CD4-positive, alpha-beta T cell (primary cell): ENCODE measurements at regions not wholly inside any gene's neighbourhood (a gene's known extent, or its start where the extent isn't known, plus 50 kb on each side); places are given as distances from the start of the nearest gene placed in this dataset.

ENCODE experiments used
- ATAC-seq: fragments of 200-7000 bp; cut with Tn5 transposase; one replicate; pipeline ENCODE4 v1.10.0; 2022; ENCODE audit warnings: mild to moderate bottlenecking; ENCODE audit not compliant: poor library complexity
- CTCF ChIA-PET: fragments of 350-600 bp; sonication (Branson Sonifier 250); formaldehyde crosslinking; loops from one replicate; lab custom pipeline; 2021; ENCODE audit warnings: antibody characterized with exemption, inconsistent platforms; lab: Charles Lee
- POLR2A ChIA-PET: fragments of 350-600 bp; sonication (Branson Sonifier 250); formaldehyde crosslinking; loops from one replicate; lab custom pipeline; 2021; ENCODE audit warnings: antibody characterized with exemption, inconsistent platforms; lab: Charles Lee
- DNase-seq, 14 experiments: peaks; one replicate each; pipeline ENCODE4 v3.0.0-alpha.2; 2013 to 2020; ENCODE audit warnings: mixed read lengths in 2 of 14
- H3K27ac ChIP-seq, 2 donors: one replicate each; pipeline versions ENCODE4 v1.5.1 to v1.7.0; 2013; ENCODE audit warnings: low read length in 2 of 2, low read depth in 1 of 2, mild to moderate bottlenecking in 1 of 2
- H3K27me3 ChIP-seq, 2 experiments: 1 replicate in 1 of 2; 2 replicates in 1 of 2; pipeline versions ENCODE4 v1.6.1 to v1.7.0; 2013; ENCODE audit warnings: low read length in 2 of 2, control low read depth in 1 of 2, mild to moderate bottlenecking in 1 of 2, moderate library complexity in 1 of 2; ENCODE audit not compliant: insufficient read depth in 2 of 2, control insufficient read depth in 1 of 2
- H3K36me3 ChIP-seq: one replicate; pipeline ENCODE4 v1.6.1; 2013; ENCODE audit warnings: low read length, control low read depth; ENCODE audit not compliant: insufficient read depth
- H3K4me1 ChIP-seq: one replicate; pipeline ENCODE4 v1.6.1; 2013; ENCODE audit warnings: low read length, control low read depth; ENCODE audit not compliant: insufficient read depth
- H3K4me3 ChIP-seq: one replicate; pipeline ENCODE4 v1.5.1; 2013; ENCODE audit warnings: mild to moderate bottlenecking, low read length, moderate library complexity
- H3K9me3 ChIP-seq, 2 experiments: 1 replicate in 1 of 2; 2 replicates in 1 of 2; pipeline versions ENCODE4 v1.6.1 to v1.7.0; 2013; ENCODE audit warnings: low read length in 2 of 2, mild to moderate bottlenecking in 2 of 2, control low read depth in 1 of 2, moderate library complexity in 1 of 2; ENCODE audit not compliant: control insufficient read depth in 1 of 2, insufficient read depth in 1 of 2
- H3K27ac Mint-ChIP-seq: one replicate; pipeline ENCODE4 v1.8.0; 2020; ENCODE audit warnings: mixed read lengths
- H3K27me3 Mint-ChIP-seq: one replicate; pipeline ENCODE4 v1.8.0; 2021; ENCODE audit warnings: mixed read lengths
- H3K36me3 Mint-ChIP-seq: one replicate; pipeline ENCODE4 v1.8.0; 2021; ENCODE audit warnings: low read depth, mixed read lengths
- H3K4me1 Mint-ChIP-seq: one replicate; pipeline ENCODE4 v1.8.0; 2021; ENCODE audit warnings: low read depth, mixed read lengths
- H3K4me3 Mint-ChIP-seq: one replicate; pipeline ENCODE4 v1.8.0; 2020; ENCODE audit warnings: mild to moderate bottlenecking, mixed read lengths
- H3K9me3 Mint-ChIP-seq: one replicate; pipeline ENCODE4 v1.8.0; 2020; ENCODE audit warnings: mixed read lengths
- CTCF ChIP-seq: fragments of 200-600 bp; IDR thresholded peaks from one replicate; pipeline ENCODE4 v1.8.0; 2022; ENCODE audit warnings: antibody characterized with exemption, mild to moderate bottlenecking
- intact Hi-C, 2 experiments: fragments of 100-400 bp; cut with DNase I in 1 of 2; cut with micrococcal nuclease in 1 of 2; formaldehyde crosslinking; loops; one replicate each; pipeline versions ENCODE4 v1.15.1 to v1.9.0; 2023 to 2025; cut with DNase I, micrococcal nuclease

GRCh38 chr13:26957182-26957581 lies 196.6 kb upstream of the GPR12 start:
- peaks cover 11% of the 10 kb centered on the region for H3K27me3 Mint-ChIP-seq
- Histone ChIP-seq H3K27ac (no peak overlapping the region), H3K9me3 (no peaks in the 10 kb centered on the region), H3K27me3 (peaks cover 0 to 3% of the 10 kb centered on the region in 2 experiments), H3K4me1 (no peaks in the 10 kb centered on the region), H3K4me3 (no peak overlapping the region), H3K36me3 (no peaks in the 10 kb centered on the region)
- intact Hi-C loops = no loop called here
- ATAC-seq (no peak), DNase-seq (no peak)
- H3K9me3 Mint-ChIP-seq = no peaks in the 10 kb centered on the region
- CTCF ChIA-PET = no interaction called here
- POLR2A ChIA-PET = no interaction called here
- TF ChIP-seq CTCF = no peak
- H3K36me3 Mint-ChIP-seq = no peaks in the 10 kb centered on the region
- H3K4me1 Mint-ChIP-seq = no peaks in the 10 kb centered on the region
- H3K4me3 Mint-ChIP-seq = no peak overlapping the region
- H3K27ac Mint-ChIP-seq = no peak overlapping the region

- Mint-ChIP-seq H3K27ac (no peak overlapping the region), H3K36me3 (no peaks in the 10 kb centered on the region), H3K4me1 (no peaks in the 10 kb centered on the region), H3K9me3 (no peaks in the 10 kb centered on the region), H3K27me3 (peaks cover 11% of the 10 kb centered on the region), H3K4me3 (no peak overlapping the region)
- Histone ChIP-seq H3K27ac (no peak overlapping the region), H3K9me3 (no peaks in the 10 kb centered on the region), H3K4me1 (no peaks in the 10 kb centered on the region), H3K4me3 (no peak overlapping the region), H3K27me3 (peaks cover 0 to 3% of the 10 kb centered on the region in 2 experiments), H3K36me3 (no peaks in the 10 kb centered on the region)
- CTCF ChIA-PET = no interaction called here
- no peak for DNase-seq
- no peak for ATAC-seq
- no peak for TF ChIP-seq CTCF
- POLR2A ChIA-PET = no interaction called here
- intact Hi-C loops = no loop called here
Measured at GRCh38 chr13:26956522-26957142, 196.0 kb upstream of the GPR12 start.

GRCh38 chr13:26954976-26955375 lies 194.4 kb upstream of the GPR12 start:
- no peak overlapping the region for H3K27ac ChIP-seq
- no peaks in the 10 kb centered on the region for H3K36me3 Mint-ChIP-seq
- DNase-seq = no peak
- intact Hi-C loops = no loop called here
- no peaks in the 10 kb centered on the region for H3K4me1 ChIP-seq
- no peaks in the 10 kb centered on the region for H3K9me3 ChIP-seq
- ChIA-PET POLR2A (no interaction called here), CTCF (no interaction called here)
- H3K9me3 Mint-ChIP-seq = no peaks in the 10 kb centered on the region
- H3K4me3 ChIP-seq = no peak overlapping the region
- H3K4me1 Mint-ChIP-seq = no peaks in the 10 kb centered on the region
- no peaks in the 10 kb centered on the region for H3K36me3 ChIP-seq
- H3K27ac Mint-ChIP-seq = no peak overlapping the region
- no peak for ATAC-seq
- no peak overlapping the region for H3K4me3 Mint-ChIP-seq
- H3K27me3 Mint-ChIP-seq = peaks cover 11% of the 10 kb centered on the region
- no peak for TF ChIP-seq CTCF
- peaks cover 0 to 2% of the 10 kb centered on the region in 2 experiments for H3K27me3 ChIP-seq
